ENCODE measurements at regions not wholly inside any gene's neighbourhood (a gene's known extent, or its start where the extent isn't known, plus 50 kb on each side); places are given as distances from the start of the nearest gene placed in this dataset.

GRCh38 chr4:187491286-187491685, 504.3 kb upstream of the ZFP42 start:
- Histone ChIP-seq H3K9me3 (replicated peaks in 1 of 3) (no peaks in the 10 kb centered on the region), H3K4me3 (no peak overlapping the region), H3K4me1 (replicated peaks in 1 of 2) (no peaks in the 10 kb centered on the region), H3K27ac (no peak overlapping the region), H3K27me3 (no peaks in the 10 kb centered on the region), H3K36me3 (replicated peaks in 1 of 2) (no peaks in the 10 kb centered on the region)
- DNase-seq, result no peak
- TF ChIP-seq CTCF (IDR thresholded peaks at IDR 0.05) (no peak), POLR2A (IDR thresholded peaks at IDR 0.05) (no peak)
- intact Hi-C loops (cut with DNase I), result no loop called here
- WGBS, 4 donors, result 80 to 87% (median 85%) methylated on average over 5 of the region's 5 CpGs

- Histone ChIP-seq H3K27me3 (no peaks in the 10 kb centered on the region), H3K36me3 (replicated peaks in 1 of 2) (no peaks in the 10 kb centered on the region), H3K9me3 (replicated peaks in 1 of 3) (no peaks in the 10 kb centered on the region), H3K4me3 (no peak overlapping the region), H3K4me1 (replicated peaks in 1 of 2) (no peaks in the 10 kb centered on the region), H3K27ac (no peak overlapping the region)
- intact Hi-C loops (cut with DNase I), result no loop called here
- WGBS, 4 donors, result 79 to 88% (median 84%) methylated on average over 2 of the region's 2 CpGs
- DNase-seq, result no peak
- no peak for TF ChIP-seq POLR2A (IDR thresholded peaks at IDR 0.05)
- no peak for TF ChIP-seq CTCF (IDR thresholded peaks at IDR 0.05)
Measured at GRCh38 chr4:187491959-187492358, 503.6 kb upstream of the ZFP42 start.

DNA sequence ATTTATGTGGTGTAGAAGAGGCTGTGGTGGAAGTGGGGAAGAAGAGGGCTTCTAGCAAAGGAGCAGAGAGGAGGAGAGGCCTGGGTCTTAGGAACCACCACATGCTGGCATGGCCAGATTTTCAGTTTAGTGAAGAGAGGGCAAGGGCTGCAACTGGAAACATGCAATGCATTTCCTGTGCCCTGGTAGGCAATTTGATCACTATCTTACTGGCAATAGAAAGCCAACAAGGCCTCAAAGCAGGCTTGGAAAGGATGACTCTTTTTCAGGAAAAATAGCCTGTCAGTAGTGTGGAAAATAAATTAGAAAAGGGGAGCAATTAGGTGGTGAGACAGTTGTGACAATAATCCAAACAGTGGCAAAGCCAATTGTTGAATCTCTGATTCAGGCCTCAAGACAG, 501.9 kb upstream of the ZFP42 start:
- no peaks in the 10 kb centered on the region for H3K27me3 ChIP-seq
- intact Hi-C loops (cut with DNase I), result no loop called here
- H3K4me1 ChIP-seq (replicated peaks in 1 of 2), result no peaks in the 10 kb centered on the region
- no peaks in the 10 kb centered on the region for H3K9me3 ChIP-seq (replicated peaks in 1 of 3)
- TF ChIP-seq CTCF (IDR thresholded peaks at IDR 0.05) (no peak), POLR2A (IDR thresholded peaks at IDR 0.05) (no peak)
- DNase-seq, result no peak
- no peaks in the 10 kb centered on the region for H3K36me3 ChIP-seq (replicated peaks in 1 of 2)
- no peak overlapping the region for H3K4me3 ChIP-seq
- no peak overlapping the region for H3K27ac ChIP-seq

GRCh38 chr4:187499956-187500355, 495.6 kb upstream of the ZFP42 start:
- TF ChIP-seq CTCF (IDR thresholded peaks at IDR 0.05) (no peak), POLR2A (IDR thresholded peaks at IDR 0.05) (no peak)
- no peak overlapping the region for H3K27ac ChIP-seq
- H3K27me3 ChIP-seq, result no peaks in the 10 kb centered on the region
- H3K4me3 ChIP-seq, result no peak overlapping the region
- intact Hi-C loops (cut with DNase I), result no loop called here
- WGBS, 4 donors, result 75 to 86% (median 79%) methylated on average over 4 of the region's 4 CpGs
- no peaks in the 10 kb centered on the region for H3K4me1 ChIP-seq (replicated peaks in 1 of 2)
- H3K9me3 ChIP-seq (replicated peaks in 1 of 3), result no peaks in the 10 kb centered on the region
- no peak for DNase-seq
- H3K36me3 ChIP-seq (replicated peaks in 1 of 2), result no peaks in the 10 kb centered on the region
